Astrocyte (in vitro differentiated cells and primary cell): ENCODE measurements at regions not wholly inside any gene's neighbourhood (a gene's known extent, or its start where the extent isn't known, plus 50 kb on each side); places are given as distances from the start of the nearest gene placed in this dataset.

ENCODE experiments used
- CTCF ChIP-seq: IDR thresholded peaks from 2 replicates; pipeline ENCODE4 v1.5.1; 2011; ENCODE audit warnings: low read depth, mild to moderate bottlenecking, inconsistent platforms, low read length, moderate library complexity; ENCODE audit not compliant: insufficient read depth
- EZH2 ChIP-seq: IDR thresholded peaks from 2 replicates; pipeline ENCODE4 v1.6.1; 2012; ENCODE audit warnings: mild to moderate bottlenecking, low read length, inconsistent platforms; ENCODE audit not compliant: insufficient read depth

DNA sequence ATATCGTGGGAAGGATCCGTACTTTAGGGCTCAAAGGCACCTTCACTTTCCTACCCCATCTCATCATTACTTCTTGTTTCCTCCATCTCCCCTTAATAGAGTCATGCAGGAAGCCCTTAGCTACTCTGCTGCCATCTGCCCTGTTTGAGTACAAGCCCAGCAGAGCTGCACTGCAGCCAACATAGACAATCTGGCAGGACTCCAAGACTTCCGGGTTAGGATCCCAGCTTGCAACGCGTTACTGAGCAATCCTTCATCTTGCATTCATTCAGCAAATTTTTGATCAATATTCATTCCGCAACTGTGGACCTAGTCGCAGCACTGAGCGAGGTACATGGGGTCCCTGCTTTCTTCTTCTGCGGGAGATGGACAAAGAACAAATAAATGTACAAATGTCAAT is 344.9 kb downstream of the BCOR start:
- TF ChIP-seq CTCF (no peak), EZH2 (no peak)
